ENCODE measurements at regions not wholly inside any gene's neighbourhood (a gene's known extent, or its start where the extent isn't known, plus 50 kb on each side); places are given as distances from the start of the nearest gene placed in this dataset.

GRCh38 chr4:187603093-187604025 lies 392.2 kb upstream of the ZFP42 start:
- no peak for TF ChIP-seq CTCF (IDR thresholded peaks at IDR 0.05; ENCODE audit: low read depth, low read length, missing control alignments)
- H3K4me3 ChIP-seq (replicated peaks; ENCODE audit: low read depth, low read length) = no peak overlapping the region
- no peak for DNase-seq (ENCODE audit: extremely low read depth, low read depth)

- TF ChIP-seq CTCF (IDR thresholded peaks at IDR 0.05; ENCODE audit: low read depth, low read length, missing control alignments) = no peak
- DNase-seq (ENCODE audit: extremely low read depth, low read depth) = no peak
- no peak overlapping the region for H3K4me3 ChIP-seq (replicated peaks; ENCODE audit: low read depth, low read length)
Observed at GRCh38 chr4:187604984-187605383, 390.6 kb upstream of the ZFP42 start.

- H3K4me3 ChIP-seq (replicated peaks; ENCODE audit: low read depth, low read length) = no peak overlapping the region
- peak; percentile 83 for TF ChIP-seq CTCF (IDR thresholded peaks at IDR 0.05; ENCODE audit: low read depth, low read length, missing control alignments)
- DNase-seq (ENCODE audit: extremely low read depth, low read depth) = no peak
Observed at GRCh38 chr4:187606581-187606980, 389.0 kb upstream of the ZFP42 start.

- TF ChIP-seq CTCF (IDR thresholded peaks at IDR 0.05; ENCODE audit: low read depth, low read length, missing control alignments) = no peak
- DNase-seq (ENCODE audit: extremely low read depth, low read depth) = no peak
- no peak overlapping the region for H3K4me3 ChIP-seq (replicated peaks; ENCODE audit: low read depth, low read length)
Observed at GRCh38 chr4:187608001-187608421, 387.6 kb upstream of the ZFP42 start.

GRCh38 chr4:187612301-187612700 lies 383.3 kb upstream of the ZFP42 start:
- TF ChIP-seq CTCF (IDR thresholded peaks at IDR 0.05; ENCODE audit: low read depth, low read length, missing control alignments) = no peak
- no peak overlapping the region for H3K4me3 ChIP-seq (replicated peaks; ENCODE audit: low read depth, low read length)
- DNase-seq (ENCODE audit: extremely low read depth, low read depth) = no peak

- no peak for DNase-seq (ENCODE audit: extremely low read depth, low read depth)
- no peak for TF ChIP-seq CTCF (IDR thresholded peaks at IDR 0.05; ENCODE audit: low read depth, low read length, missing control alignments)
- no peak overlapping the region for H3K4me3 ChIP-seq (replicated peaks; ENCODE audit: low read depth, low read length)
Observed at GRCh38 chr4:187613089-187613839, 382.3 kb upstream of the ZFP42 start.
